H7 (cell line): ENCODE measurements at regions not wholly inside any gene's neighbourhood (a gene's known extent, or its start where the extent isn't known, plus 50 kb on each side); places are given as distances from the start of the nearest gene placed in this dataset.

Experiments used
- DNase-seq: peaks from one replicate; pipeline ENCODE4 v3.0.0; 2012
- H3K27me3 ChIP-seq: 2 replicates; pipeline ENCODE4 v1.6.0; 2011; ENCODE audit warnings: mild to moderate bottlenecking, low read length; ENCODE audit not compliant: control insufficient read depth, insufficient read depth
- H3K36me3 ChIP-seq: replicated peaks from 2 replicates; pipeline ENCODE4 v1.5.1; 2011; ENCODE audit warnings: low read length; ENCODE audit not compliant: control insufficient read depth, insufficient read depth
- H3K4me3 ChIP-seq: 2 replicates; pipeline ENCODE4 v1.5.1; 2011; ENCODE audit warnings: low read depth, mild to moderate bottlenecking, control low read depth, low read length, moderate library complexity; ENCODE audit not compliant: insufficient read depth

GRCh38 chr18:78652001-78652545 is 327.5 kb upstream of the SALL3 start:
- Histone ChIP-seq H3K4me3 (no peak overlapping the region), H3K36me3 (no peaks in the 10 kb centered on the region), H3K27me3 (no peaks in the 10 kb centered on the region)
- no peak for DNase-seq

- no peak for DNase-seq
- no peak overlapping the region for H3K4me3 ChIP-seq
- no peaks in the 10 kb centered on the region for H3K36me3 ChIP-seq
- H3K27me3 ChIP-seq = no peaks in the 10 kb centered on the region
Observed at GRCh38 chr18:78655921-78656320, 323.7 kb upstream of the SALL3 start.

- no peaks in the 10 kb centered on the region for H3K27me3 ChIP-seq
- no peak overlapping the region for H3K4me3 ChIP-seq
- no peaks in the 10 kb centered on the region for H3K36me3 ChIP-seq
- no peak for DNase-seq
Observed at GRCh38 chr18:78656346-78656925, 323.2 kb upstream of the SALL3 start.

DNA sequence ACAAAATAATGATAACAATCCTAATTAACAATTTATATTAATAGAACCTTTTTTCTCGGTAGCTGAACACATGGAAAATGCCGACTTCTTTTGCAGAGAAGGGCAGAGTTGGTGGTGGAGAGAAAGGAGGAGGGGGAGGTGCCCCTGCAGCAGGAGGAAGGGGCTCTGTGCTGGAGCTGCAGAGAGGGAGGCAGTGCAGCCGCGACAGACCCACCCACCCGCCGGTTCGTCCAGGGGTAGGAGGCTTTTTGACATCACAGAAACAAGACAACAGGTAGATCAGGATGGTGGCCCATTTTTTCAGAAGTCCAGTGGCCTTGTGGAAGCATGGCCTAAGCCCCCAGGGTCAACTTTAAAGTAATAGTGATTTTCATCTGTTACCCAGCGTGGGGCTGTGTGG is 321.1 kb upstream of the SALL3 start:
- DNase-seq = no peak
- H3K36me3 ChIP-seq = no peaks in the 10 kb centered on the region
- H3K27me3 ChIP-seq = no peaks in the 10 kb centered on the region
- H3K4me3 ChIP-seq = no peak overlapping the region

GRCh38 chr18:78659057-78659456 is 320.6 kb upstream of the SALL3 start:
- no peaks in the 10 kb centered on the region for H3K27me3 ChIP-seq
- DNase-seq = no peak
- no peak overlapping the region for H3K4me3 ChIP-seq
- H3K36me3 ChIP-seq = no peaks in the 10 kb centered on the region

DNA sequence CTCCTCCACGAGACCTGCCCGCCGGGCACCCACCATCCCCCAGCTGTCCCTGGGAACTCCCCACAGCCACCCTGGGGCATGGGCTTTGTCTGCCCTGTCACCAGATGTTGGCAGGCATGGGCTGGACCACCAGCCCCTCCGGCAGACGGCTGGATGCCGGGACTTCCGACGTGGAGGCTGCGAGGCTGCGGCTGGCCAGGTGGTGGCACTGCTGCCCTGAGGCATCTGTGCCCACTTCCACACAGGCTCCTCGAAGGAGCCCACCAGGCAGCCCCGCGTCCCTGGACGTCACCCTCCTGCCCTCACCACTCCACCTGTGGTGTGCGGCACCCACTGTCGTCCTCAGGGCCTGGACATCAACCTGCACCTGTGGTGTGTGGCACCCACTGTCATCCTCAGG is 319.9 kb upstream of the SALL3 start:
- Histone ChIP-seq H3K27me3 (no peaks in the 10 kb centered on the region), H3K36me3 (no peaks in the 10 kb centered on the region), H3K4me3 (no peak overlapping the region)
- DNase-seq = peak; percentile 94

DNA sequence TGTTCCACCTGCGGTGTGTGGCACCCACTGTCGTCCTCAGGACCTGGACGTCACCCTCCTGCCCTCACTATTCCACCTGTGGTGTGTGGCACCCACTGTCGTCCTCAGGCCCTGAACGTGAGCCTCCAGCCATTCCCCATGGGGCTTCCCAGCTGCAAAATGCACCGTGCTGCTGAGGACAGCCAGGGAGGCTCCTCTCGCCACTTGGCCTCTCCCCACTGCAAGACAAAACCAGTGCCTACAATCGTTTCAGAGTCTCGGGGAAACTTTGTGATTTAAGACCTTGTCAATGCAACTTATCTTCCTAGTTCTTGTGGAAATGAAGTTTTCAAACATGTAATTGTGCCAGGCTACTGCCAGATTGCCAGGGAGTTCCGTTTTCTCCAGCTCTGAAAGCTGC is 319.3 kb upstream of the SALL3 start:
- H3K27me3 ChIP-seq = no peaks in the 10 kb centered on the region
- DNase-seq = no peak
- no peaks in the 10 kb centered on the region for H3K36me3 ChIP-seq
- no peak overlapping the region for H3K4me3 ChIP-seq

DNA sequence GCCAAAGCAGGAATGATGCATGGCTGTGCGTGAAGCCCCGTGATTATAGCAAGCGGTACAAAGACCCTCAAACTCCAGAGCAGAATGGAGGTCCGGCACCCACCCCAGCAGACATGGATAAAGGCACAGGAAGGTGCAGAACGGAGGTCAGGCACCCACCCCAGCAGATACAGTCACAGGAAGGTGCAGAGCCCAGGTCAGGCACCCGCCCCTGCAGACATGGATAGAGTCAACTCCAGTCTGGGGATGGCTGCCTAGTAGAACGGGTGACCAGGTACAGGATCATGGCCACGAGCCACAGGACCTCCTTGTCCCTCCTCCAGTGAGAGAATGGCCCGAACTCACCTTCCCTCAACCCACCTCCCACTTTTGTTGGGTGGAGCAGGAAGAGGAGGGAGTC is 318.3 kb upstream of the SALL3 start:
- Histone ChIP-seq H3K27me3 (no peaks in the 10 kb centered on the region), H3K36me3 (no peaks in the 10 kb centered on the region), H3K4me3 (no peak overlapping the region)
- DNase-seq = no peak

DNA sequence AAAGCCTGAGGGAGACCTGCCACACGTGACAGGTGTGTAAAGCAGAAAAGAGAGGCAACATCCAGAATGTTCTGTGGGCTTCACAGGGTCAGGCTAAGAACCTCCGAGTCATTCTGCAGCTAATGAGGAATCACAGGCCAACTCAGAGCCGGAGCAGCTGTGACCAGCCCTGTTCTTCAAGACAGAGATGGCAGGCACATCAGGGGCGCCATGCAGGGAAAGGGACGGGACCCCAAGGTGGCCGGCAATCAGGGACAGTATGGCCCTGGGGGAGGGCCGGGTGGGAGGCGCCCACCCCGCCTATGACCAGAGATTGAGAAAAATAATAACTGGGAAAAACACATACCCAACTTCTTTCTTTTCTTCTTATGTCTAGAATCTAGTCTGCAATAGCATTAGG is 316.7 kb upstream of the SALL3 start:
- DNase-seq = no peak
- Histone ChIP-seq H3K36me3 (no peaks in the 10 kb centered on the region), H3K4me3 (no peak overlapping the region), H3K27me3 (no peaks in the 10 kb centered on the region)

DNA sequence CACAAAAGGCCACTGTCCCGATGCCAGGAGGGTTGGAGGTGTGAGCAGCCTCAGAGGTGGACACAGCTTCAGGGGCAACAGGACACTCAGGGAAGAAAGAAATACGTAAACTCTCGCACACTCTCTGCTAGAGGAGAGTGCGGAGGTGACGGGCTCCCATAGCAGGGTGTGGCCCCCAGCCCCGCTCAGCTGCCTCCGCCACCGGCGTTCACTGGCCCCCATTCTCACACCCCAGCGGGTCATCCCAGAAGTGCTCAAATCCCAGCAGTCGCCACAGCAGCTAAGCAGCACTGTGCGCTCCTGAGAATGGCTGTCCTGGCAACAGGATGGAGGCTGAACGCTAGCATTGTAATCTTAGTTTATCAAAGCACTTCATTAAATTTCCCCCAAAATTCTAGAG is 315.6 kb upstream of the SALL3 start:
- H3K4me3 ChIP-seq = no peak overlapping the region
- H3K27me3 ChIP-seq = no peaks in the 10 kb centered on the region
- no peaks in the 10 kb centered on the region for H3K36me3 ChIP-seq
- DNase-seq = no peak

GRCh38 chr18:78664848-78665247 is 314.8 kb upstream of the SALL3 start:
- no peaks in the 10 kb centered on the region for H3K36me3 ChIP-seq
- no peak for DNase-seq
- H3K4me3 ChIP-seq = no peak overlapping the region
- H3K27me3 ChIP-seq = no peaks in the 10 kb centered on the region

DNA sequence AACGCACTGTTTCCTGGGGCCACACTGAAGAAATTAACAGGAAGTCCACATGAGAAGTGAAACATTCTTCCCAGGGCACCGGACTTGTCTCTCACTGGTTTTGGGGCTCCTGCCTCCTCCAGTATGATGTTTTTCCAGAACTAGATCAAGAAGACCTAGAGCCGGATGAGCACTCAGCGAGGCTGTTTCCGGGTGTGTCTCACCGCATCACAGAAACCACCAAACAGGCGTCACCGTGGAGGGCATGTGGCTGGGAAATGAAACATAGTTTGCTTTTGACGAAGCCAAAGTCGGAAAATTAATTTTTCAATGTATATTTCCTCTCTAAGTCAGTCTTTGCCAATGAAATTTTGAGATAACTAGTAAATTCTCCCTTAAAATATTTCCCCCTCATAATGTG is 314.0 kb upstream of the SALL3 start:
- Histone ChIP-seq H3K4me3 (no peak overlapping the region), H3K36me3 (no peaks in the 10 kb centered on the region), H3K27me3 (no peaks in the 10 kb centered on the region)
- no peak for DNase-seq

DNA sequence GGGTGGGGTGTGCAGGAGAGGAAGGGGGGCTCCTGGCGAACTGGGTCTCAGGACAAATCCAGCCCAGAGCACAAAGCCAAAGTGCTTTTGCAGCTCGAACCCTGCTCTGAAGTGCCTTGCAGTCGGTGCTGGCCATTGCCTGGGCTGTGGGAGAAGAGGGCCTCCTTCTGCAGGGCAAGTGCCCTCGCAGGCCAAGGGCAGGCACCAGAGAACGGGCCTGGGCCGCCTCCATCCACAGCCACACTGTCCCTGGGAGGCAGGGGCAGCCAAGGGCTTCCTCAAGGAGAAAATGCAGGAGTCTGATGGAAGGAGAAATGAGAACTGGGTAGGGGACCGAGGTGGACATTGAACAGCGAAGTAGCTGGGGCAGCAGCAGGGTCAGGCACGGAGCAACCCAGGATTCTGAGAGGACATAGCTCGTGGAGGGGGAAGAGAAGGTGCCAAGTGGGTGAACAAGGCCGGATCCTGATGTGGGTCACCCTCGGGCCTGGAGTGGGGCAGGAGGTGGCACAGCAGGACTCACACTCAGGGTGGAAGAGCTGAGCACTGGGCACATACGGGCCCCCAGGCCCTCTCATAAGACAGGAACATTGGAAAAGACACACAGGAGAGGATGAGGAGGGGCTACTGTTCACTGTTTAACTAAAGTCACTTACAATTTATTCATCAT is 312.8 kb upstream of the SALL3 start:
- DNase-seq = no peak
- Histone ChIP-seq H3K36me3 (no peaks in the 10 kb centered on the region), H3K27me3 (no peaks in the 10 kb centered on the region), H3K4me3 (no peak overlapping the region)

- H3K4me3 ChIP-seq = no peak overlapping the region
- peak; percentile 66 for DNase-seq
- no peaks in the 10 kb centered on the region for H3K27me3 ChIP-seq
- no peaks in the 10 kb centered on the region for H3K36me3 ChIP-seq
Observed at GRCh38 chr18:78670778-78671391, 308.7 kb upstream of the SALL3 start.

DNA sequence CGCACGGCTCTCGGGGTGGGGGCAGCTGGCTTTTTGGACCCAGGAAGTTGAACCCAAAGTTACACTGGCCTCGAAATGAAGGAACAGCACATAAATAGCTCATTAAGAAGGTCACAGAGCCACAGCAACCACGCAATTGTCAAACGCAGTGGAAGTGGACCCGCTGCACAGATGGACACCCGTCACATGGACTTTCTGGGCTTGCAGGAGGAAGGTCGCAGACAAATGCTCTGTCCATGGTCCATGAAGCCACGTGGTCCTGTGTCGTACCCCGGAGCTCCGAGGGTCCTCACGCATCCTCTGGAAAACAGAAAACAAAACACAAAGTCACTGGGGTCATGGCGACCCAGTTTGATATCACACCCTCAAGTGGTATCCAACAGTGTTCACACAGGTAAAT is 308.1 kb upstream of the SALL3 start:
- no peak for DNase-seq
- H3K36me3 ChIP-seq = no peaks in the 10 kb centered on the region
- H3K27me3 ChIP-seq = no peaks in the 10 kb centered on the region
- H3K4me3 ChIP-seq = no peak overlapping the region
